ENCODE measurements at regions not wholly inside any gene's neighbourhood (a gene's known extent, or its start where the extent isn't known, plus 50 kb on each side); places are given as distances from the start of the nearest gene placed in this dataset.

- Histone ChIP-seq H2BK15ac (replicated peaks; ENCODE audit: low read depth) (no peak overlapping the region), H3K27me3 (ENCODE audit: insufficient read depth, low read length, poor library complexity) (no peaks in the 10 kb centered on the region), H3K23ac (ENCODE audit: low read length) (no peak overlapping the region), H3K79me2 (ENCODE audit: control insufficient read depth, insufficient read depth, low read length) (no peaks in the 10 kb centered on the region), H3K4ac (ENCODE audit: low read depth, low read length) (no peak overlapping the region), H3K56ac (ENCODE audit: low read length) (no peak overlapping the region), H3K4me1 (ENCODE audit: control insufficient read depth, low read depth, low read length) (no peaks in the 10 kb centered on the region), H3K79me1 (ENCODE audit: low read length) (no peaks in the 10 kb centered on the region), H4K5ac (ENCODE audit: low read length) (no peak overlapping the region), H3K9ac (ENCODE audit: low read length) (no peak overlapping the region), H3K27ac (ENCODE audit: low read depth, low read length) (no peak overlapping the region), H3K4me2 (ENCODE audit: low read length) (no peak overlapping the region), H2BK120ac (ENCODE audit: low read depth, low read length) (no peak overlapping the region), H4K8ac (ENCODE audit: low read depth, low read length) (no peak overlapping the region), H3K18ac (ENCODE audit: low read length) (no peak overlapping the region), H2AK5ac (ENCODE audit: low read length) (no peak overlapping the region), H3K4me3 (ENCODE audit: low read length) (no peak overlapping the region), H3K36me3 (ENCODE audit: control insufficient read depth, insufficient read depth, low read length) (no peaks in the 10 kb centered on the region), H2BK5ac (ENCODE audit: low read length) (no peak overlapping the region)
- no peak for DNase-seq
- WGBS (ENCODE audit: extremely low coverage, insufficient coverage, low lambda C conversion rate): no CpG with 5 or more reads among the region's 15 CpGs
These were observed 258.9 kb upstream of the PROX1 start for GRCh38 chr1:213728593-213729536.

DNA sequence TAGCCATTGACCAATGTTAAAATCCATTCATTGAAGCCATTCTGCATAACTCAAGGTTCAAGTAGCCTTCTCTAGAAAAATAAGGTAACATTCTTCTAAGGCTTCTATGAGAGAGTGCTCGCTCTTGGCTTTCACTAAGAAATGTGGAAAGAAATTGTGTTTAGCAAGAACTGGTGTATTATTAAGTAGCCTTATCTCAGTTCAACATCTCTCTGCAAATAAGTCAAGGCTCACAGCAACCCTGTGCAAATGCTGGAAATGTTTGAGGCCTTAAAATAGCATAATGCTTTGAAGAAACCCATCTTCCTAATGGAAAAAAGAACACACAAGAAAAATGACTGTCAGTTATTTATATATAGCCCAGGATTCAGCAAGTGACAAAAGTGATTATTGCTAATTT is 254.1 kb upstream of the PROX1 start:
- Histone ChIP-seq H4K8ac (ENCODE audit: low read depth, low read length) (no peak overlapping the region), H3K4ac (ENCODE audit: low read depth, low read length) (no peak overlapping the region), H3K4me2 (ENCODE audit: low read length) (no peak overlapping the region), H4K5ac (ENCODE audit: low read length) (no peak overlapping the region), H3K4me1 (ENCODE audit: control insufficient read depth, low read depth, low read length) (no peaks in the 10 kb centered on the region), H2AK5ac (ENCODE audit: low read length) (no peak overlapping the region), H3K27ac (ENCODE audit: low read depth, low read length) (no peak overlapping the region), H3K79me1 (ENCODE audit: low read length) (no peaks in the 10 kb centered on the region), H2BK5ac (ENCODE audit: low read length) (no peak overlapping the region), H2BK15ac (replicated peaks; ENCODE audit: low read depth) (no peak overlapping the region), H3K36me3 (ENCODE audit: control insufficient read depth, insufficient read depth, low read length) (no peaks in the 10 kb centered on the region), H3K23ac (ENCODE audit: low read length) (no peak overlapping the region), H3K79me2 (ENCODE audit: control insufficient read depth, insufficient read depth, low read length) (no peaks in the 10 kb centered on the region), H2BK120ac (ENCODE audit: low read depth, low read length) (no peak overlapping the region), H3K27me3 (ENCODE audit: insufficient read depth, low read length, poor library complexity) (no peaks in the 10 kb centered on the region), H3K9ac (ENCODE audit: low read length) (no peak overlapping the region), H3K56ac (ENCODE audit: low read length) (no peak overlapping the region), H3K18ac (ENCODE audit: low read length) (no peak overlapping the region), H3K4me3 (ENCODE audit: low read length) (no peak overlapping the region)
- DNase-seq: no peak
- no CpG with 5 or more reads among the region's 1 CpG for WGBS (ENCODE audit: extremely low coverage, insufficient coverage, low lambda C conversion rate)

GRCh38 chr1:213737398-213738035 is 250.3 kb upstream of the PROX1 start:
- H3K56ac ChIP-seq (ENCODE audit: low read length): no peak overlapping the region
- no peak overlapping the region for H3K4me3 ChIP-seq (ENCODE audit: low read length)
- H3K27me3 ChIP-seq (ENCODE audit: insufficient read depth, low read length, poor library complexity): no peaks in the 10 kb centered on the region
- no peak overlapping the region for H2BK5ac ChIP-seq (ENCODE audit: low read length)
- H3K4me1 ChIP-seq (ENCODE audit: control insufficient read depth, low read depth, low read length): no peaks in the 10 kb centered on the region
- H3K79me1 ChIP-seq (ENCODE audit: low read length): no peaks in the 10 kb centered on the region
- no CpG with 5 or more reads among the region's 2 CpGs for WGBS (ENCODE audit: extremely low coverage, insufficient coverage, low lambda C conversion rate)
- H2AK5ac ChIP-seq (ENCODE audit: low read length): no peak overlapping the region
- no peak overlapping the region for H3K23ac ChIP-seq (ENCODE audit: low read length)
- no peak overlapping the region for H3K27ac ChIP-seq (ENCODE audit: low read depth, low read length)
- DNase-seq: peak; percentile 37
- no peak overlapping the region for H3K4me2 ChIP-seq (ENCODE audit: low read length)
- H2BK120ac ChIP-seq (ENCODE audit: low read depth, low read length): no peak overlapping the region
- no peak overlapping the region for H3K18ac ChIP-seq (ENCODE audit: low read length)
- no peaks in the 10 kb centered on the region for H3K36me3 ChIP-seq (ENCODE audit: control insufficient read depth, insufficient read depth, low read length)
- no peak overlapping the region for H2BK15ac ChIP-seq (replicated peaks; ENCODE audit: low read depth)
- H3K9ac ChIP-seq (ENCODE audit: low read length): no peak overlapping the region
- no peaks in the 10 kb centered on the region for H3K79me2 ChIP-seq (ENCODE audit: control insufficient read depth, insufficient read depth, low read length)
- no peak overlapping the region for H4K8ac ChIP-seq (ENCODE audit: low read depth, low read length)
- no peak overlapping the region for H4K5ac ChIP-seq (ENCODE audit: low read length)
- H3K4ac ChIP-seq (ENCODE audit: low read depth, low read length): no peak overlapping the region

- no peaks in the 10 kb centered on the region for H3K27me3 ChIP-seq (ENCODE audit: insufficient read depth, low read length, poor library complexity)
- no peak overlapping the region for H3K56ac ChIP-seq (ENCODE audit: low read length)
- H2BK15ac ChIP-seq (replicated peaks; ENCODE audit: low read depth): no peak overlapping the region
- H3K27ac ChIP-seq (ENCODE audit: low read depth, low read length): no peak overlapping the region
- H3K79me1 ChIP-seq (ENCODE audit: low read length): no peaks in the 10 kb centered on the region
- no peak overlapping the region for H3K9ac ChIP-seq (ENCODE audit: low read length)
- no peaks in the 10 kb centered on the region for H3K4me1 ChIP-seq (ENCODE audit: control insufficient read depth, low read depth, low read length)
- H2AK5ac ChIP-seq (ENCODE audit: low read length): no peak overlapping the region
- no CpG with 5 or more reads among the region's 2 CpGs for WGBS (ENCODE audit: extremely low coverage, insufficient coverage, low lambda C conversion rate)
- no peak overlapping the region for H4K5ac ChIP-seq (ENCODE audit: low read length)
- no peak overlapping the region for H3K18ac ChIP-seq (ENCODE audit: low read length)
- no peaks in the 10 kb centered on the region for H3K79me2 ChIP-seq (ENCODE audit: control insufficient read depth, insufficient read depth, low read length)
- H2BK120ac ChIP-seq (ENCODE audit: low read depth, low read length): no peak overlapping the region
- no peak overlapping the region for H3K4me3 ChIP-seq (ENCODE audit: low read length)
- no peak overlapping the region for H2BK5ac ChIP-seq (ENCODE audit: low read length)
- H4K8ac ChIP-seq (ENCODE audit: low read depth, low read length): no peak overlapping the region
- H3K4me2 ChIP-seq (ENCODE audit: low read length): no peak overlapping the region
- no peak overlapping the region for H3K23ac ChIP-seq (ENCODE audit: low read length)
- DNase-seq: no peak
- H3K4ac ChIP-seq (ENCODE audit: low read depth, low read length): no peak overlapping the region
- H3K36me3 ChIP-seq (ENCODE audit: control insufficient read depth, insufficient read depth, low read length): no peaks in the 10 kb centered on the region
These were observed 249.1 kb upstream of the PROX1 start for GRCh38 chr1:213738658-213739057.

GRCh38 chr1:213742992-213743391 is 244.8 kb upstream of the PROX1 start:
- H2AK5ac ChIP-seq (ENCODE audit: low read length): no peak overlapping the region
- DNase-seq: no peak
- H3K4ac ChIP-seq (ENCODE audit: low read depth, low read length): no peak overlapping the region
- WGBS (ENCODE audit: extremely low coverage, insufficient coverage, low lambda C conversion rate): no CpG with 5 or more reads among the region's 4 CpGs
- H3K79me2 ChIP-seq (ENCODE audit: control insufficient read depth, insufficient read depth, low read length): no peaks in the 10 kb centered on the region
- H2BK120ac ChIP-seq (ENCODE audit: low read depth, low read length): no peak overlapping the region
- H3K4me3 ChIP-seq (ENCODE audit: low read length): no peak overlapping the region
- no peak overlapping the region for H4K8ac ChIP-seq (ENCODE audit: low read depth, low read length)
- no peak overlapping the region for H3K56ac ChIP-seq (ENCODE audit: low read length)
- no peaks in the 10 kb centered on the region for H3K36me3 ChIP-seq (ENCODE audit: control insufficient read depth, insufficient read depth, low read length)
- no peak overlapping the region for H3K4me2 ChIP-seq (ENCODE audit: low read length)
- H3K4me1 ChIP-seq (ENCODE audit: control insufficient read depth, low read depth, low read length): no peaks in the 10 kb centered on the region
- H3K27ac ChIP-seq (ENCODE audit: low read depth, low read length): no peak overlapping the region
- H4K5ac ChIP-seq (ENCODE audit: low read length): no peak overlapping the region
- no peak overlapping the region for H2BK15ac ChIP-seq (replicated peaks; ENCODE audit: low read depth)
- no peaks in the 10 kb centered on the region for H3K79me1 ChIP-seq (ENCODE audit: low read length)
- H3K27me3 ChIP-seq (ENCODE audit: insufficient read depth, low read length, poor library complexity): no peaks in the 10 kb centered on the region
- no peak overlapping the region for H2BK5ac ChIP-seq (ENCODE audit: low read length)
- H3K9ac ChIP-seq (ENCODE audit: low read length): no peak overlapping the region
- no peak overlapping the region for H3K18ac ChIP-seq (ENCODE audit: low read length)
- H3K23ac ChIP-seq (ENCODE audit: low read length): no peak overlapping the region

All from mesendoderm (in vitro differentiated cells).